Body of pancreas (tissue), 4 donors: ENCODE measurements at regions not wholly inside any gene's neighbourhood (a gene's known extent, or its start where the extent isn't known, plus 50 kb on each side); places are given as distances from the start of the nearest gene placed in this dataset.

ENCODE experiments used
- POLR2A ChIP-seq, 3 donors: fragments of 450-650 bp; IDR thresholded peaks; one replicate each; pipeline ENCODE4 v1.6.1; 2016; ENCODE audit warnings: antibody characterized with exemption in 3 of 3, mild to moderate bottlenecking in 2 of 3
- TF ChIP-seq, protein P1 (sequence below), 7 experiments: fragments of 450-650 bp in 4 of 7; fragments of 200-600 bp in 3 of 7; sonication (generic) in 3 of 7; IDR thresholded peaks; one replicate each; pipeline ENCODE4 v1.5.1; 2016 to 2019; ENCODE audit warnings: antibody characterized with exemption in 7 of 7

- TF ChIP-seq, protein P1, sequence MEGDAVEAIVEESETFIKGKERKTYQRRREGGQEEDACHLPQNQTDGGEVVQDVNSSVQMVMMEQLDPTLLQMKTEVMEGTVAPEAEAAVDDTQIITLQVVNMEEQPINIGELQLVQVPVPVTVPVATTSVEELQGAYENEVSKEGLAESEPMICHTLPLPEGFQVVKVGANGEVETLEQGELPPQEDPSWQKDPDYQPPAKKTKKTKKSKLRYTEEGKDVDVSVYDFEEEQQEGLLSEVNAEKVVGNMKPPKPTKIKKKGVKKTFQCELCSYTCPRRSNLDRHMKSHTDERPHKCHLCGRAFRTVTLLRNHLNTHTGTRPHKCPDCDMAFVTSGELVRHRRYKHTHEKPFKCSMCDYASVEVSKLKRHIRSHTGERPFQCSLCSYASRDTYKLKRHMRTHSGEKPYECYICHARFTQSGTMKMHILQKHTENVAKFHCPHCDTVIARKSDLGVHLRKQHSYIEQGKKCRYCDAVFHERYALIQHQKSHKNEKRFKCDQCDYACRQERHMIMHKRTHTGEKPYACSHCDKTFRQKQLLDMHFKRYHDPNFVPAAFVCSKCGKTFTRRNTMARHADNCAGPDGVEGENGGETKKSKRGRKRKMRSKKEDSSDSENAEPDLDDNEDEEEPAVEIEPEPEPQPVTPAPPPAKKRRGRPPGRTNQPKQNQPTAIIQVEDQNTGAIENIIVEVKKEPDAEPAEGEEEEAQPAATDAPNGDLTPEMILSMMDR (IDR thresholded peaks at IDR 0.05): no peak
- no peak for TF ChIP-seq POLR2A (IDR thresholded peaks at IDR 0.05)
These were observed 81.0 kb upstream of the SNX9 start for GRCh38 chr6:157741948-157742556.
